ENCODE measurements at regions not wholly inside any gene's neighbourhood (a gene's known extent, or its start where the extent isn't known, plus 50 kb on each side); places are given as distances from the start of the nearest gene placed in this dataset.

DNA sequence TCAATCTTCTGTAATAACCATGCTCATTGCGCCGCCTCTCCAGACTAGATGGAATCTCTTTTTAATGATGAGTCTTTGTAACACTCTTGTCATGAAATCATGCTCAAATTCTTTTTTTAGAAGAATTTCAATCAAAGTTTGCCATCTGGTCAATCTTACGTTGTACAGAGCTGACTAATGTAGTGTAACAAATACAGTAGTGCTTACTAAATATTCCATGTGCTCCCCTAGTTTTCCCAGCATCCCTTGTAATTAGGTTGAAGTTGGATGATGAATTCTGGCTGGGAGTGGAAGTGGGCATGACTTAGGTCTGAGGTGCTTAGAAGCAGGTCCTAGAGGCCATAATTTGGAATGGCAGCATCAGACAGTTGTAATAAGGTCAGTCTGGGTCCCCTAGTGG is 309.1 kb upstream of the SNX7 start:
- TF ChIP-seq REST (IDR thresholded peaks at IDR 0.05; ENCODE audit: insufficient replicate concordance, low read depth) = no peak
- TF ChIP-seq CTCF (IDR thresholded peaks at IDR 0.05; ENCODE audit: insufficient read depth, low read length) = no peak
- TF ChIP-seq POLR2AphosphoS5 (IDR thresholded peaks at IDR 0.05; ENCODE audit: low read depth) = no peak
